Suprapubic skin (tissue), 3 donors: ENCODE measurements at regions not wholly inside any gene's neighbourhood (a gene's known extent, or its start where the extent isn't known, plus 50 kb on each side); places are given as distances from the start of the nearest gene placed in this dataset.

Source experiments
- POLR2A ChIP-seq, 2 donors: fragments of 450-650 bp; IDR thresholded peaks; one replicate each; pipeline ENCODE4 v1.6.1; 2017; ENCODE audit warnings: antibody characterized with exemption in 2 of 2, mild to moderate bottlenecking in 2 of 2, moderate library complexity in 2 of 2
- TF ChIP-seq, protein P1 (sequence below), 2 donors: fragments of 200-600 bp in 1 of 2; fragments of 450-650 bp in 1 of 2; sonication (generic) in 1 of 2; IDR thresholded peaks; one replicate each; pipeline ENCODE4 v1.5.1; 2016 to 2019; ENCODE audit warnings: antibody characterized with exemption in 2 of 2, mild to moderate bottlenecking in 1 of 2, moderate library complexity in 1 of 2

GRCh38 chr2:236939271-236939670 is 146.4 kb upstream of the COPS8 start:
- TF ChIP-seq, protein P1, sequence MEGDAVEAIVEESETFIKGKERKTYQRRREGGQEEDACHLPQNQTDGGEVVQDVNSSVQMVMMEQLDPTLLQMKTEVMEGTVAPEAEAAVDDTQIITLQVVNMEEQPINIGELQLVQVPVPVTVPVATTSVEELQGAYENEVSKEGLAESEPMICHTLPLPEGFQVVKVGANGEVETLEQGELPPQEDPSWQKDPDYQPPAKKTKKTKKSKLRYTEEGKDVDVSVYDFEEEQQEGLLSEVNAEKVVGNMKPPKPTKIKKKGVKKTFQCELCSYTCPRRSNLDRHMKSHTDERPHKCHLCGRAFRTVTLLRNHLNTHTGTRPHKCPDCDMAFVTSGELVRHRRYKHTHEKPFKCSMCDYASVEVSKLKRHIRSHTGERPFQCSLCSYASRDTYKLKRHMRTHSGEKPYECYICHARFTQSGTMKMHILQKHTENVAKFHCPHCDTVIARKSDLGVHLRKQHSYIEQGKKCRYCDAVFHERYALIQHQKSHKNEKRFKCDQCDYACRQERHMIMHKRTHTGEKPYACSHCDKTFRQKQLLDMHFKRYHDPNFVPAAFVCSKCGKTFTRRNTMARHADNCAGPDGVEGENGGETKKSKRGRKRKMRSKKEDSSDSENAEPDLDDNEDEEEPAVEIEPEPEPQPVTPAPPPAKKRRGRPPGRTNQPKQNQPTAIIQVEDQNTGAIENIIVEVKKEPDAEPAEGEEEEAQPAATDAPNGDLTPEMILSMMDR (IDR thresholded peaks at IDR 0.05) = no peak
- TF ChIP-seq POLR2A (IDR thresholded peaks at IDR 0.05) = no peak
